ENCODE measurements at regions not wholly inside any gene's neighbourhood (a gene's known extent, or its start where the extent isn't known, plus 50 kb on each side); places are given as distances from the start of the nearest gene placed in this dataset.

DNA sequence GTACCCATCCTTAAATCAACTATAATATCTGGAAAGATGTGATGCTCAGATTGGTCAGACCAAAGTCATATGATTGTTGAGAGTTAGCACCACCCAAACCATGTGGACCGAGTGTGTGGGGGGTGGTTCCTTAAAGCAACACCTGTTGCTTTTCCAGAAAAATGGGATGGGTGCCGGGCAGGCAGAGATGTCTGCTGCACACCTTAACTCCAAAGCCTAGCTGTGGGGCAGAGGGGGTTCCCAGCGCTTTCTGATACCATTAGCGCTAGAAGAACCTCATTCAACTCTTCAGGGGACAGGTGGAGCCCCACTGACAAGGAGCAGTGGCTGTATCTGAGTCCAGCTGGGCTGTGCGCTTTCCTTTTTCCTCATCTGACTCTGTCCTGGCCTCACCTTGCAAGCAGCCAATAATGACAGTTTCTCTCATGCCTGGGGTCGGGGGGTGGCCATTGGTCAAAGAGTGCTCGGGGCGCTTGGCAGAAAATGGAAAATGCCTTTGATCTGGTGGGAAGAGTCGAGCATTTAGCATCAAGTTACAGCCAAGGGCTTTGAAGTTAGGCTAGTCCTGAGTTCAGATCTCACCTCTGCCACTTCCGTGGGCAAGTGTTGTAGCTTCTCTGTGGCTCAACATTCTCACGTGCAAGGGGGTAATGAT is 82.6 kb downstream of the IRX3 start:
- in situ Hi-C loops (cut with MboI; ENCODE audit: low sequenced_read_pairs) (no loop called here), dilution Hi-C loops (cut with HindIII; ENCODE audit: low sequenced_read_pairs, unreplicated experiment) (no loop called here), intact Hi-C loops (cut with micrococcal nuclease) (no loop called here)
- ATAC-seq (ENCODE audit: low read depth) = no peak
- H3K27me3 ChIP-seq (ENCODE audit: control insufficient read depth, insufficient read depth, low read length) = peaks cover 16% of the 10 kb centered on the region
- H2BK5ac ChIP-seq (ENCODE audit: low read depth, low read length, poor library complexity, severe bottlenecking) = no peak overlapping the region
- H3K4ac ChIP-seq (ENCODE audit: low read depth, low read length) = no peak overlapping the region
- ChIA-PET POLR2A (ENCODE audit: unreplicated experiment) (no interaction called here), CTCF (interaction anchor here (0.5 to 0.8 kb wide), 2 partner anchors 254 to 399 kb away, joined by 3 read pairs; no protein-coding TSS in a partner anchor)
- no peak overlapping the region for H3K4me3 ChIP-seq (ENCODE audit: insufficient read depth, low read depth, low read length)
- H3K4me1 ChIP-seq (ENCODE audit: control insufficient read depth, insufficient read depth, low read length) = no peaks in the 10 kb centered on the region
- H3K9me3 ChIP-seq (ENCODE audit: control insufficient read depth, insufficient read depth, low read length) = no peaks in the 10 kb centered on the region
- no peak overlapping the region for H4K8ac ChIP-seq (ENCODE audit: low read depth in 2 of 2, low read length in 2 of 2)
- no peak overlapping the region for H2AK5ac ChIP-seq (ENCODE audit: low read depth, low read length)
- no peak overlapping the region for H3K9ac ChIP-seq (ENCODE audit: low read depth, low read length)
- H2BK15ac ChIP-seq (ENCODE audit: low read depth, low read length) = no peak overlapping the region
- no peak for DNase-seq
- WGBS, 2 experiments (ENCODE audit: extremely low coverage in 2 of 2, insufficient read length in 1 of 2) = 40% methylated on average over 1 of the region's 11 CpGs; no CpG with 5 or more reads in 1 of the 2 experiments
- H2BK20ac ChIP-seq (ENCODE audit: low read depth, low read length) = no peak overlapping the region
- H3K4me2 ChIP-seq (ENCODE audit: low read depth, low read length) = no peak overlapping the region
- no TSS peak for BruUV-seq (replicated peaks)
- H2AK9ac ChIP-seq (replicated peaks; ENCODE audit: low read depth, low read length, poor library complexity) = no peak overlapping the region
- no peaks in the 10 kb centered on the region for H4K20me1 ChIP-seq (ENCODE audit: insufficient read depth, low read length)
- no peaks in the 10 kb centered on the region for H3K79me1 ChIP-seq (ENCODE audit: low read depth in 1 of 2, low read length in 2 of 2)
- no peaks in the 10 kb centered on the region for H3K9me1 ChIP-seq (ENCODE audit: insufficient read depth, low read length)
- TF ChIP-seq RAD21 (IDR thresholded peaks at IDR 0.05; ENCODE audit: low read length) = no peak
- no peak for TF ChIP-seq MAZ (IDR thresholded peaks at IDR 0.05; ENCODE audit: borderline replicate concordance, low read depth, low read length)
- no peak for TF ChIP-seq RFX5 (IDR thresholded peaks at IDR 0.05; ENCODE audit: low read depth, low read length)
- TF ChIP-seq ELK1 (IDR thresholded peaks at IDR 0.05; ENCODE audit: borderline replicate concordance, low read depth, low read length) = no peak
- no peak for TF ChIP-seq RCOR1 (IDR thresholded peaks at IDR 0.05; ENCODE audit: insufficient replicate concordance, low read length)
- no peak for TF ChIP-seq POLR2A (IDR thresholded peaks at IDR 0.05; ENCODE audit: low read depth, low read length)
- no peak for TF ChIP-seq BHLHE40 (IDR thresholded peaks at IDR 0.05; ENCODE audit: low read depth, low read length)
- no peak for TF ChIP-seq SMC3 (IDR thresholded peaks at IDR 0.05; ENCODE audit: low read depth, low read length)
- no peak for TF ChIP-seq NFE2L2 (IDR thresholded peaks at IDR 0.05; ENCODE audit: low read depth, low read length)
- TF ChIP-seq CEBPB (IDR thresholded peaks at IDR 0.05; ENCODE audit: low read depth, low read length) = no peak
- TF ChIP-seq MAFK (IDR thresholded peaks at IDR 0.05; ENCODE audit: low read depth, low read length) = no peak
- no peak for TF ChIP-seq MXI1 (IDR thresholded peaks at IDR 0.05; ENCODE audit: borderline replicate concordance, low read depth, low read length)
- no peak for TF ChIP-seq FOS (IDR thresholded peaks at IDR 0.05; ENCODE audit: low read depth, low read length)
- TF ChIP-seq, protein P1, sequence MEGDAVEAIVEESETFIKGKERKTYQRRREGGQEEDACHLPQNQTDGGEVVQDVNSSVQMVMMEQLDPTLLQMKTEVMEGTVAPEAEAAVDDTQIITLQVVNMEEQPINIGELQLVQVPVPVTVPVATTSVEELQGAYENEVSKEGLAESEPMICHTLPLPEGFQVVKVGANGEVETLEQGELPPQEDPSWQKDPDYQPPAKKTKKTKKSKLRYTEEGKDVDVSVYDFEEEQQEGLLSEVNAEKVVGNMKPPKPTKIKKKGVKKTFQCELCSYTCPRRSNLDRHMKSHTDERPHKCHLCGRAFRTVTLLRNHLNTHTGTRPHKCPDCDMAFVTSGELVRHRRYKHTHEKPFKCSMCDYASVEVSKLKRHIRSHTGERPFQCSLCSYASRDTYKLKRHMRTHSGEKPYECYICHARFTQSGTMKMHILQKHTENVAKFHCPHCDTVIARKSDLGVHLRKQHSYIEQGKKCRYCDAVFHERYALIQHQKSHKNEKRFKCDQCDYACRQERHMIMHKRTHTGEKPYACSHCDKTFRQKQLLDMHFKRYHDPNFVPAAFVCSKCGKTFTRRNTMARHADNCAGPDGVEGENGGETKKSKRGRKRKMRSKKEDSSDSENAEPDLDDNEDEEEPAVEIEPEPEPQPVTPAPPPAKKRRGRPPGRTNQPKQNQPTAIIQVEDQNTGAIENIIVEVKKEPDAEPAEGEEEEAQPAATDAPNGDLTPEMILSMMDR (conservative IDR thresholded peaks at IDR 0.05; ENCODE audit: low read depth, low read length) = no peak
- no peak for TF ChIP-seq USF2 (IDR thresholded peaks at IDR 0.05; ENCODE audit: low read depth, low read length)
- TF ChIP-seq CHD1 (IDR thresholded peaks at IDR 0.05; ENCODE audit: low read depth, low read length) = no peak
- H3K18ac ChIP-seq (ENCODE audit: low read depth, low read length) = no peak overlapping the region
- H3K36me3 ChIP-seq (ENCODE audit: control insufficient read depth, insufficient read depth, low read length) = no peaks in the 10 kb centered on the region
- H3K14ac ChIP-seq (replicated peaks; ENCODE audit: low read depth, low read length) = no peak overlapping the region
- H4K91ac ChIP-seq (ENCODE audit: insufficient read depth, low read depth, low read length) = no peak overlapping the region
- no peak overlapping the region for H3K27ac ChIP-seq (ENCODE audit: insufficient read depth, low read length)
- H3K23ac ChIP-seq (ENCODE audit: low read depth, low read length) = no peak overlapping the region
- H2AFZ ChIP-seq (replicated peaks; ENCODE audit: low read length, poor library complexity) = no peak overlapping the region
- H3K56ac ChIP-seq (ENCODE audit: extremely low read depth, insufficient read depth, low read length) = no peak overlapping the region
- H2BK120ac ChIP-seq (ENCODE audit: low read depth, low read length) = no peak overlapping the region
- H4K5ac ChIP-seq (ENCODE audit: low read depth, low read length) = no peak overlapping the region
